Heart right ventricle (tissue), 16 donors: ENCODE measurements at regions not wholly inside any gene's neighbourhood (a gene's known extent, or its start where the extent isn't known, plus 50 kb on each side); places are given as distances from the start of the nearest gene placed in this dataset.

ENCODE experiments used
- ATAC-seq, 8 donors: fragments of 200-7000 bp; cut with Tn5 transposase; one replicate each; pipeline ENCODE4 v1.9.1; 2020; ENCODE audit warnings: mild to moderate bottlenecking in 8 of 8, moderate library complexity in 8 of 8, moderate number of reproducible peaks in 1 of 8
- DNase-seq, 2 donors: peaks; one replicate each; pipeline ENCODE4 v3.0.0-alpha.2; 2020
- H3K27ac ChIP-seq, 10 donors: fragments of 200-600 bp; sonication (generic) in 2 of 10; one replicate each; pipeline versions ENCODE4 v1.5.0 to v1.8.0; 2020 to 2022; ENCODE audit warnings: mild to moderate bottlenecking in 3 of 10
- H3K27me3 ChIP-seq, 7 donors: fragments of 200-600 bp; one replicate each; pipeline ENCODE4 v1.8.0; 2021 to 2022; ENCODE audit warnings: mild to moderate bottlenecking in 2 of 7
- H3K36me3 ChIP-seq, 9 donors: fragments of 200-600 bp; sonication (generic) in 1 of 9; one replicate each; pipeline versions ENCODE4 v1.5.0 to v1.8.0; 2020 to 2022; ENCODE audit warnings: mild to moderate bottlenecking in 2 of 9
- H3K4me1 ChIP-seq, 9 donors: fragments of 200-600 bp; sonication (generic) in 1 of 9; one replicate each; pipeline versions ENCODE4 v1.5.0 to v1.8.0; 2020 to 2022; ENCODE audit warnings: mild to moderate bottlenecking in 4 of 9
- H3K4me3 ChIP-seq, 10 donors: fragments of 200-600 bp; sonication (generic) in 2 of 10; one replicate each; pipeline versions ENCODE4 v1.5.0 to v1.8.0; 2020 to 2022; ENCODE audit warnings: mild to moderate bottlenecking in 7 of 10, moderate library complexity in 2 of 10
- H3K9me3 ChIP-seq, 11 donors: fragments of 200-600 bp in 10 of 11; sonication (generic) in 2 of 11; one replicate each; pipeline versions ENCODE4 v1.5.0 to v1.8.0; 2013 to 2022; ENCODE audit warnings: mild to moderate bottlenecking in 2 of 11, control low read depth in 1 of 11, moderate library complexity in 1 of 11
- CTCF ChIP-seq, 9 donors: fragments of 200-600 bp; sonication (generic) in 2 of 9; IDR thresholded peaks; one replicate each; pipeline versions ENCODE4 v1.5.0 to v1.8.0; 2021 to 2022; ENCODE audit warnings: antibody characterized with exemption in 9 of 9, mild to moderate bottlenecking in 5 of 9, moderate library complexity in 1 of 9
- WGBS, 2 donors: extraction: QIAGEN DNeasy Blood & Tissue Kit; methylation state at CpG; one replicate each; pipeline ENCODE4 v1.1.7; 2013; ENCODE audit warnings: inconsistent platforms in 1 of 2; 5-methylcytosine and 5-hydroxymethylcytosine counted together
- intact Hi-C, 10 donors: fragments of 100-400 bp; cut with DNase I; formaldehyde crosslinking; loops; one replicate each; pipeline versions ENCODE4 v1.11.1 to v1.14.2; 2022
- donor health status: Arrhythmogenic right ventricular cardiomyopathy.
- donor health status: ischemic (EF 13 %, LVEDD 7.1; RV severe dilation, severe dysfunction).
- donor health status: healthy with polysubstance abuse.
- donor health status: DM: no; HTN: yes; CAD: no.
- donor health status: DM: no; HTN: no; CAD: no.
- donor health status: ischemic (EF 25% LVEDD 6.9; RV normal size, moderate dysfunction).
- donor health status: ischemic (EF 25% LVEDD 5.7; RV mildly dilated, moderate dysfunction).
- donor health status: healthy.
- donor health status: DM: yes; HTN: yes; CAD: no.
- donor health status: Ischemic cardiomyopathy.
- donor health status: ischemic (EF 35%, LVEDD 5.7; RV mildly dilated, moderate dysfunction).
- donor health status: nonischemic (EF 11% LVEDD 7.7; RV severe dilation, severe dysfunction).
- donor health status: DM: yes; HTN: yes; CAD: no.
- donor health status: PGD.
- donor health status: ischemic (EF 29% LVEDD 5.4; RV normal size, mild dysfunction).
- donor health status: nonischemic (EF 23%, LVEDD 6.1; RV moderate dilation, normal function).

- intact Hi-C loops, result no loop called here
- ATAC-seq (no peak), DNase-seq (no peak)
- Histone ChIP-seq H3K36me3 (no peaks in the 10 kb centered on the region), H3K9me3 (peaks cover 0 to 27% (median 7%) of the 10 kb centered on the region in 11 donors), H3K4me3 (no peak overlapping the region), H3K4me1 (no peaks in the 10 kb centered on the region), H3K27ac (no peak overlapping the region), H3K27me3 (no peaks in the 10 kb centered on the region)
- 89 to 90% methylated on average over 1 of the region's 1 CpG for WGBS, 2 donors
- no peak for TF ChIP-seq CTCF (IDR thresholded peaks at IDR 0.05)
Measured at GRCh38 chr1:76744989-76745388, 122.3 kb upstream of the ST6GALNAC5 start.

- no peak for DNase-seq
- Histone ChIP-seq H3K4me3 (no peak overlapping the region), H3K27ac (no peak overlapping the region), H3K27me3 (no peaks in the 10 kb centered on the region), H3K36me3 (no peaks in the 10 kb centered on the region), H3K4me1 (no peaks in the 10 kb centered on the region), H3K9me3 (peaks cover 0 to 27% (median 7%) of the 10 kb centered on the region in 11 donors)
- intact Hi-C loops, result no loop called here
- TF ChIP-seq CTCF (IDR thresholded peaks at IDR 0.05), result no peak
- WGBS, 2 donors, result 47 to 87% methylated on average over 2 of the region's 2 CpGs
- no peak for ATAC-seq
Measured at GRCh38 chr1:76746206-76746605, 121.1 kb upstream of the ST6GALNAC5 start.

GRCh38 chr1:76754730-76755129 is 112.5 kb upstream of the ST6GALNAC5 start:
- H3K27me3 ChIP-seq, result no peaks in the 10 kb centered on the region
- no peak for TF ChIP-seq CTCF (IDR thresholded peaks at IDR 0.05)
- no peak for ATAC-seq
- 97 to 100% methylated on average over 1 of the region's 1 CpG for WGBS, 2 donors
- H3K4me1 ChIP-seq, result no peaks in the 10 kb centered on the region
- no peaks in the 10 kb centered on the region for H3K9me3 ChIP-seq
- H3K27ac ChIP-seq, result no peak overlapping the region
- no peak overlapping the region for H3K4me3 ChIP-seq
- H3K36me3 ChIP-seq, result no peaks in the 10 kb centered on the region
- intact Hi-C loops, result no loop called here
- DNase-seq, result no peak

GRCh38 chr1:76759171-76759860 is 108.0 kb upstream of the ST6GALNAC5 start:
- 83 to 92% methylated on average over 5 of the region's 5 CpGs for WGBS, 2 donors
- intact Hi-C loops, result no loop called here

More at GRCh38 chr1:76759171-76759860, 108.0 kb upstream of the ST6GALNAC5 start:
- DNase-seq (no peak), ATAC-seq (no peak)
- no peaks in the 10 kb centered on the region for H3K4me1 ChIP-seq
- TF ChIP-seq CTCF (IDR thresholded peaks at IDR 0.05), result no peak
- H3K4me3 ChIP-seq, result no peak overlapping the region
- H3K9me3 ChIP-seq, result no peaks in the 10 kb centered on the region
- no peak overlapping the region for H3K27ac ChIP-seq
- H3K36me3 ChIP-seq, result no peaks in the 10 kb centered on the region
- H3K27me3 ChIP-seq, result no peaks in the 10 kb centered on the region
